OCI-LY3 (cell line): ENCODE measurements at regions not wholly inside any gene's neighbourhood (a gene's known extent, or its start where the extent isn't known, plus 50 kb on each side); places are given as distances from the start of the nearest gene placed in this dataset.

Experiments used
- EZH2phosphoT487 ChIP-seq: fragments of 200-600 bp; shearing (Covaris generic); IDR thresholded peaks from 2 replicates; pipeline ENCODE4 v1.6.1; 2018; ENCODE audit warnings: antibody characterized with exemption, mixed run types, low read depth
- TF ChIP-seq, protein P1 (sequence below): fragments of 200-600, 300-600 bp; sonication (generic); IDR thresholded peaks from 2 replicates; pipeline ENCODE4 v1.5.1; 2014; ENCODE audit warnings: antibody characterized with exemption, low read length, low read depth

DNA sequence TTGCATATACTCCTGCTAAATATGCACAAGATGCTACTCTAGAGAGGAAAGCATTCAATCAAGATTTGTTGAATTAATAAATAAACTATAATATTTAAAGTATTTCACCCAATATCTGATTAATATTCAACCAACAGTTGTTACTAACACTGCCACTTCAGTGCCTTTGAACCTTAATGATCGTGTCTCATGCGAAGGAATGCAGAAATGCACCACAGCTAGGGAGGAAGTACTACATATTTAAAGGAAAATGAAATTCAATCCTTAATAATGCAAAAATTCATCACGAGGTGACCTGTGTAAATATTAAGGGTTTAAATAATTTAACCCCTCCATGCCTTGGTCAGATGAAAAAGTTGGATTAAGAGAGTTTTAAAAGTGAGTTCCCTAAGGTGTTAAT is 114.2 kb upstream of the DAZL start:
- TF ChIP-seq, protein P1, sequence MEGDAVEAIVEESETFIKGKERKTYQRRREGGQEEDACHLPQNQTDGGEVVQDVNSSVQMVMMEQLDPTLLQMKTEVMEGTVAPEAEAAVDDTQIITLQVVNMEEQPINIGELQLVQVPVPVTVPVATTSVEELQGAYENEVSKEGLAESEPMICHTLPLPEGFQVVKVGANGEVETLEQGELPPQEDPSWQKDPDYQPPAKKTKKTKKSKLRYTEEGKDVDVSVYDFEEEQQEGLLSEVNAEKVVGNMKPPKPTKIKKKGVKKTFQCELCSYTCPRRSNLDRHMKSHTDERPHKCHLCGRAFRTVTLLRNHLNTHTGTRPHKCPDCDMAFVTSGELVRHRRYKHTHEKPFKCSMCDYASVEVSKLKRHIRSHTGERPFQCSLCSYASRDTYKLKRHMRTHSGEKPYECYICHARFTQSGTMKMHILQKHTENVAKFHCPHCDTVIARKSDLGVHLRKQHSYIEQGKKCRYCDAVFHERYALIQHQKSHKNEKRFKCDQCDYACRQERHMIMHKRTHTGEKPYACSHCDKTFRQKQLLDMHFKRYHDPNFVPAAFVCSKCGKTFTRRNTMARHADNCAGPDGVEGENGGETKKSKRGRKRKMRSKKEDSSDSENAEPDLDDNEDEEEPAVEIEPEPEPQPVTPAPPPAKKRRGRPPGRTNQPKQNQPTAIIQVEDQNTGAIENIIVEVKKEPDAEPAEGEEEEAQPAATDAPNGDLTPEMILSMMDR = no peak
- TF ChIP-seq EZH2phosphoT487 = no peak
